Left cardiac atrium (tissue), 4 donors: ENCODE measurements at regions not wholly inside any gene's neighbourhood (a gene's known extent, or its start where the extent isn't known, plus 50 kb on each side); places are given as distances from the start of the nearest gene placed in this dataset.
A peak's percentile ranks its signal among the peaks of the same experiment; 100 is the strongest.

Experiments used
- ATAC-seq, 2 donors: fragments of 200-7000 bp; cut with Tn5 transposase; one replicate each; pipeline ENCODE4 v1.9.1; 2020; ENCODE audit warnings: mild to moderate bottlenecking in 2 of 2, moderate library complexity in 2 of 2
- DNase-seq: peaks from one replicate; pipeline ENCODE4 v3.0.0-alpha.2; 2020
- intact Hi-C, 2 donors: fragments of 100-400 bp; cut with DNase I; formaldehyde crosslinking; loops; one replicate each; pipeline versions ENCODE4 v1.14.1 to v1.15.1; 2022 to 2023
- donor health status: DM: no; HTN: yes; CAD: no.
- donor health status: DM: no; HTN: yes; CAD: no; lungs with severe emphysema.
- donor health status: DM: yes; HTN: yes; CAD: no.
- donor health status: Dilated cardiomyopathy.

- intact Hi-C loops: no loop called here
- DNase-seq (no peak), ATAC-seq (no peak)
Measured at GRCh38 chr22:22088658-22089458, 106.3 kb upstream of the TOP3B start.

- intact Hi-C loops: no loop called here
- ATAC-seq (no peak), DNase-seq (no peak)
Measured at GRCh38 chr22:22087854-22088657, 105.5 kb upstream of the TOP3B start.

GRCh38 chr22:22086501-22087158, 104.0 kb upstream of the TOP3B start:
- ATAC-seq (peak; percentile 81), DNase-seq (no peak)
- intact Hi-C loops: no loop called here

- intact Hi-C loops: no loop called here
- DNase-seq: no peak
- ATAC-seq: peak in 1 of 2 donors; percentile 70
Measured at GRCh38 chr22:22085702-22086500, 103.3 kb upstream of the TOP3B start.

- no peak for ATAC-seq
- intact Hi-C loops: no loop called here
- no peak for DNase-seq
Measured at GRCh38 chr22:22084089-22084711, 101.6 kb upstream of the TOP3B start.

- intact Hi-C loops: no loop called here
- no peak for ATAC-seq
- DNase-seq: no peak
Measured at GRCh38 chr22:22082960-22083359, 100.4 kb upstream of the TOP3B start.

- intact Hi-C loops: no loop called here
- ATAC-seq: no peak
- no peak for DNase-seq
Measured at GRCh38 chr22:22082229-22082835, 99.7 kb upstream of the TOP3B start.

GRCh38 chr22:22080270-22080669, 97.7 kb upstream of the TOP3B start:
- ATAC-seq: no peak
- intact Hi-C loops: no loop called here

GRCh38 chr22:22079404-22080148, 97.0 kb upstream of the TOP3B start:
- DNase-seq: no peak
- intact Hi-C loops: no loop called here

More at GRCh38 chr22:22080270-22080669, 97.7 kb upstream of the TOP3B start:
- no peak for DNase-seq

GRCh38 chr22:22078329-22078728, 95.7 kb upstream of the TOP3B start:
- DNase-seq (no peak), ATAC-seq (no peak)
- intact Hi-C loops: no loop called here

More at GRCh38 chr22:22079404-22080148, 97.0 kb upstream of the TOP3B start:
- ATAC-seq: no peak

- intact Hi-C loops: no loop called here
- DNase-seq (no peak), ATAC-seq (no peak)
Measured at GRCh38 chr22:22076932-22077703, 94.5 kb upstream of the TOP3B start.

- intact Hi-C loops: no loop called here
- no peak for ATAC-seq
- DNase-seq: no peak
Measured at GRCh38 chr22:22076361-22076760, 93.8 kb upstream of the TOP3B start.

- ATAC-seq: peak in 1 of 2 donors; percentile 84
- DNase-seq: no peak
- intact Hi-C loops: no loop called here
Measured at GRCh38 chr22:22075382-22076163, 93.0 kb upstream of the TOP3B start.

GRCh38 chr22:22074634-22075381, 92.2 kb upstream of the TOP3B start:
- peak; percentile 55 to 84 for ATAC-seq
- DNase-seq: no peak
- intact Hi-C loops: no loop called here

- intact Hi-C loops: no loop called here
- ATAC-seq (no peak), DNase-seq (no peak)
Measured at GRCh38 chr22:22073769-22074561, 91.4 kb upstream of the TOP3B start.
